Memory B cell (primary cell): ENCODE measurements at regions not wholly inside any gene's neighbourhood (a gene's known extent, or its start where the extent isn't known, plus 50 kb on each side); places are given as distances from the start of the nearest gene placed in this dataset.
"Not testable (repeated sequence)": the region's sequence is repeated elsewhere in the genome, so short reads cannot be mapped to it uniquely, and the experiment has no call there.

Experiments
- ATAC-seq: fragments of 150-1000 bp; cut with Tn5 transposase; 2 replicates; pipeline ENCODE4 v1.10.0; 2021; ENCODE audit warnings: low read depth, mild to moderate bottlenecking, moderate library complexity
- DNase-seq, 2 donors: peaks; one replicate each; pipeline ENCODE4 v3.0.0; 2022; ENCODE audit warnings: low spot score in 2 of 2
- H3K27ac Mint-ChIP-seq: one replicate; pipeline ENCODE4 v1.8.0; 2022; ENCODE audit warnings: mild to moderate bottlenecking, moderate library complexity, mixed read lengths
- H3K27me3 Mint-ChIP-seq: one replicate; pipeline ENCODE4 v1.8.0; 2022; ENCODE audit warnings: mixed read lengths
- H3K36me3 Mint-ChIP-seq: one replicate; pipeline ENCODE4 v1.8.0; 2022; ENCODE audit warnings: mild to moderate bottlenecking, mixed read lengths
- H3K4me1 Mint-ChIP-seq: one replicate; pipeline ENCODE4 v1.8.0; 2022; ENCODE audit warnings: mixed read lengths
- H3K4me3 Mint-ChIP-seq: one replicate; pipeline ENCODE4 v1.8.0; 2022; ENCODE audit warnings: mild to moderate bottlenecking, moderate library complexity, mixed read lengths
- H3K9me3 Mint-ChIP-seq: one replicate; pipeline ENCODE4 v1.8.0; 2022; ENCODE audit warnings: mixed read lengths

DNA sequence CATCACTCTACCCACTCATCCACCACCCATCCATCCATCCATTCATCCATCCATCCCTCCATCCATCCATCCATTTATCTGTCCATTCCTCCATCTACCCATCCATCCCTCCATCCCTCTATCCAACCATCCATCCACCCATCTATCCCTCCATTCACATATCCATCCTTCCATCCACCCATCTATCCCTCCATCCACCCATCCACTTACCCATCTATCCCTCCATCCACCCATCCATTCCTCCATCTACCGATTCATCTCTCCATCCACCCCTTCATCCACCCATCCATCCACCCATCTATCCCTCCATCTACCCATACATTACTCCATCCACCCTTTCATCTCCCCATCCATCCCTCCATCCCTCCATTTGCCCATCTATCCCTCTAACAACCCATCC is 239.6 kb upstream of the SHH start:
- Mint-ChIP-seq H3K4me1 (no peaks in the 10 kb centered on the region), H3K4me3 (no peak overlapping the region), H3K36me3 (no peaks in the 10 kb centered on the region), H3K27ac (no peak overlapping the region), H3K9me3 (peaks cover 6% of the 10 kb centered on the region), H3K27me3 (no peaks in the 10 kb centered on the region)
- no peak for DNase-seq
- no peak for ATAC-seq

DNA sequence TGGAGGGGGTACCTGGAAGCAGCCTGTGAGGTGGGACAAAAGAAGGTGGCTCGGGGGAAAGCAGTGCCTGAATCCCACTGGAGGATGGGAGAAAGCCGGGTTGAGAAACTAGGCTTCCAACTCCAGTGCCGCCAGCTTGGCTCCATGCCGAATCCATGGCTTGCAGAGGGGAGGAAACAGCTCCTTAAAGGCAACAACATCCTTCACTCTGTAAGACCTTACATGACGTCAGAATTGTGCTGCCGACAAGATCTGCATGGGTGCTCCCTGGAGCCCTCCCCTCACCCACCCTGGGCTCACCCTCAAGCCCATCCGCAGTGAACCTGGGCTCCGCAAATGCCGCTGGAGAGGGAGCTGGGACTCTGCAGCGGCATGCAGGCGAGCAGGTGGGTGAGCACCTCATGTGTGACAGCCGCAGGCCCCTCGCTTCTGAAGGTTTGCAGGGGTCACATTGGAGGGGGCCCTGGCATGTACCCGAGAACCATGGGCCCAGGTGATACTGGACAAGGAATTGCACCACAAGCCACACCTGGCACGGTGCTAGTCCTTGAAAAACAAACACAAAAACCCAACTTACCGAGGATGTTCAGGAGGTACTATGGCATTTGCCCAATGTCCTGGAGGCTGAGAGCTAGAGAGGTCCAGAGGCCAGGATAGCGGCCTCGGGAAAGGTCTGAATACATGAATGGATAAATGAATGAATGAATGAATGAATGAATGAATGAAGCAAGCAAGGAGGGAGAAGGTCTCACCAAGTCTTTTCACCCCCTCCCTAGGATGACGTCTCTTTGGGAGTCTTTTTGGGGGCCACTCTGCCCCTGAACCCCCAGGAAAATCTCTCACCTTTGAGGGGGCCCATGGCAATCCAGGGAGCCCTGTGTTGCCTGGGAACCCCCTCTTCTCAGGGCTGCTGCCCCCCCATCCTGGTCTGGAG is 238.6 kb upstream of the SHH start:
- Mint-ChIP-seq H3K27ac (no peak overlapping the region), H3K36me3 (no peaks in the 10 kb centered on the region), H3K9me3 (peaks cover 6% of the 10 kb centered on the region), H3K27me3 (no peaks in the 10 kb centered on the region), H3K4me3 (no peak overlapping the region), H3K4me1 (no peaks in the 10 kb centered on the region)
- ATAC-seq = no peak
- no peak for DNase-seq

DNA sequence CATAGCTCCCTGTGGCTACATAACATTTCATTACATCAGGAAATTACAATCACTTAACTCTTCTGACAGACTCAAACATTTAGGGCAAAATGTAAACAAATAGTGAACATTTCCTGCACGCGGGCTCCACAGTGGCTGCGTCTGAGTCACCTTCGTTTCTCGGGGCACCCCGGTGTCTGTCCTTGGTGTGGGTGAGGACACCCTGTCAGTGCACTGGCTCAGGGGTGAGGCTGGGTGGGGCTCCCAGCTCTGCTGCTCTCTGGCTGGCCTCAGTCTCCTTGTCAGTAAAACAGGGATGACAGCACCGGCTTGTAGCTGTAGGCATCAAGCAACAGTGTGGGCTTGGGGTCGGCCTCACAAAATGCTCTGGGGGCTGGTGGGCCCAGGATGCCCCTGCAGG is 237.1 kb upstream of the SHH start:
- Mint-ChIP-seq H3K27ac (no peak overlapping the region), H3K27me3 (no peaks in the 10 kb centered on the region), H3K4me3 (no peak overlapping the region), H3K4me1 (no peaks in the 10 kb centered on the region), H3K36me3 (no peaks in the 10 kb centered on the region), H3K9me3 (peaks cover 6% of the 10 kb centered on the region)
- no peak for DNase-seq
- no peak for ATAC-seq

DNA sequence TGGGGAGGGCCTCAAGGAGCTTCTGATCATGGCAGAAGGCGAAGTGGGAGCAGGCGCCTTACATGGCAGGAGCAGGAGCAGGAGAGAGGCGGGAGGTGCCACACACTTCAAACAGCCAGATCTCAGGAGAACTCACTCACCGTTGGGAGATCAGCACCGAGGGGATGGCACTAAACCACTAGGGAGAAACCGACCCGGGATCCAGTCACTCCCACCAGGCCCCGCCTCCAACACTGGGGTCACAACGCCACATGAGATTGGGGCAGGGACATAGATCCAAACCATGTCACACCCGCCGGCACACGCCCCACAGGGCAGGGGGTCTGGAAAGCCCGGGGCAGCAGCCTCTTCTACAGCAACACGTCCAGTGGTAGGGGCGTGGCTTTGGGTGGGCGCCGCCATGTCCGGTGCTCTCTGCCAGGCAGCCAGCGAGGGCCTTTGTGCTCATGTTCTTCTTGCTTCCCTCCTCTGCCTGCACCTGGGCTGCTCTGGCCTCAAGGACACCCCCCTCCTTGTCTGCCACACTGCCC is 233.8 kb upstream of the SHH start:
- H3K27ac Mint-ChIP-seq = no peak overlapping the region
- no peaks in the 10 kb centered on the region for H3K27me3 Mint-ChIP-seq
- ATAC-seq (no peak), DNase-seq (no peak)
- H3K4me3 Mint-ChIP-seq = no peak overlapping the region
- H3K9me3 Mint-ChIP-seq = peaks cover 2% of the 10 kb centered on the region
- no peaks in the 10 kb centered on the region for H3K36me3 Mint-ChIP-seq
- no peaks in the 10 kb centered on the region for H3K4me1 Mint-ChIP-seq

DNA sequence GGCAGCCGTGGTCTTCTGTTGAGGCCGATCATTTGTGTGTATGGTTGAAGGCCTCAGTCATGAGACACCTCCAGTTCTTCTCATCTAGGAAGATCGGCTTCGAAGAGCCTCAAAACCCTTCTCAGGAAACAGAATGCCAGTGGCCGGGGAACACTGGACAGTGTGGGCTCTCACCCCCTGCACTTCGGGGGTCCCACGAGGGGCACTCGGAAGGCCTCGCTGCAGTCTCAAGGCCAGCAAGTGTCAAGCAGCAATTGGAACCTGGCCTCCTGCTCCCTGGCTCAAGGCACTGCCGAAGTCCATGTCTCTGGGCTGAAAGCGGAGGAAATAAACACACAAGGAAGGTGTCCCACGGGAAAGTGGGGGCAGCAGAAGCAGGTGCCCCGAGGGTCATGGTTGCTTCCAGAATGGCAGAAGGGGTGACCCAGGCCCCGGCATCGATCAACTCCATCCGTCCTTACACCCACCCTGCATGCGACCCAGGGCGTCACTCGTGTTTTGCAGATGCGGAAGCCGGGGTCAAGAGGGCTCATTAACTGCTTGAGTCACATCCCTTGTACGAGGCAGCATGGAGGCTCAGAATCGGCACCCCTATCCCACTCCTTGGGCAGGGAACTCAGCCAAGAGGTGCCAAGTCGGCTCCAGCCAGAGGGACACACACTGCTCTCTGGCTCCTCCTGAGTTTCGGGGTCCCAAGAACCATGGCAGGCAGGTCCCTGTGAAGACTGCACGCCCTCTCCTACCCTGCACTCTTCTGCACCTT is 231.3 kb upstream of the SHH start:
- Mint-ChIP-seq H3K4me1 (no peaks in the 10 kb centered on the region), H3K27ac (no peak overlapping the region), H3K36me3 (no peaks in the 10 kb centered on the region), H3K27me3 (peaks cover 4% of the 10 kb centered on the region), H3K9me3 (peaks cover 2% of the 10 kb centered on the region), H3K4me3 (no peak overlapping the region)
- ATAC-seq (no peak), DNase-seq (no peak)

DNA sequence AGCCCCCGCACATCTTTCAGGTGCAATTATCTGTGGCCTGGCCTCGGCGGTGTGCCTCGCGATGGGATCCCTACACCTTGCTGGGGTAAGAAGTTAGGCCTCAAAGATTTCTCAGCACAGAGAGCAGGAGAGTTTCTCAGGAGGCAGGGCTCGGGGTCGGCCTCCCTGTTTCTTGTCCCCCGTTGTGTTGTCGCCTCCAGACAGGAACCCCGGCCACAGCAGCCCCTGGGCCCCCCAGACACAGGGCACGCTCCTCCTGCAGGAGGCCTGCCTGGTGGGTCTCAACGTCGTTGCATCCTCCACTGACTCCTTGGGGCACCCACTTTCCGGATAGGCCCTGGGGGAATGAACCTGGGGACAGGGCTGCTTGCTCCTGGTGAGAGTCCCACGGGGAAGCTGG is 229.1 kb upstream of the SHH start:
- ATAC-seq (no peak), DNase-seq (no peak)
- Mint-ChIP-seq H3K4me3 (no peak overlapping the region), H3K27me3 (peaks cover 4% of the 10 kb centered on the region), H3K27ac (no peak overlapping the region), H3K4me1 (no peaks in the 10 kb centered on the region), H3K36me3 (no peaks in the 10 kb centered on the region), H3K9me3 (no peaks in the 10 kb centered on the region)

DNA sequence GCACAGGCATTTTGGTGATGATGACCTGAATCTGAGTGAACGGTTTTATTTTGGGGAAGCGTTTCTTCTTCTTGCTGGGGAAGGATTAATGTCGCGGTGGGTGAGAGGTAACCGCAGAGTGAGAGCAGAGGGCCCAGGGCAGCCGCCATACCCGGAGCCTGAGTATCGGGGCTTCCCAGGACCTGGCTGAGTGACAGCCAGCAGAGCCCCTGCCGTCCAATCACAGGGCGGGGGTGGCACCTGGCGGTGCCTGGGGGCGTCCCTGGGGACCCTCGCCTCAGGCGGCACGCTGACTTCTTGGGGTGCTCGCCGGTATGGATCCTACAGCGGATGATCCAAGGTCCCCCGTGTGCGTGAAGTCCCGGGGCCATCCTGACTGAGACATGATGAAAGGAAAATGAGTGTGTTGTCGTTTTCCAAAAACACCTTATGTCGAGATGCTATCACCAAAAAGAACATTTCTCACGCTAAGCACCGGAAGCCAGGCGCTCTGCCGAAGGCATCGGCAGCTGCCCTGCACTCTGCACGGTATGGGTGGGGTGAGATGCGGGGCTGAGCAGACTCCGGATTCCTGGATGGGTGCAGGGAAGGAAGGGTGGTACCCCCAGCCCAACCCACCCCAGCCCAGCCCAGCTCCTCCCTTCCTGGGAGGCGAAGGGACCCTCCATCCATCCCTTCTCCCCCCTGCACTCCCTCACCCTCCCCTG is 227.9 kb upstream of the SHH start:
- Mint-ChIP-seq H3K27ac (no peak overlapping the region), H3K4me1 (no peaks in the 10 kb centered on the region), H3K9me3 (no peaks in the 10 kb centered on the region), H3K36me3 (no peaks in the 10 kb centered on the region), H3K27me3 (peaks cover 4% of the 10 kb centered on the region), H3K4me3 (no peak overlapping the region)
- DNase-seq = no peak
- no peak for ATAC-seq

DNA sequence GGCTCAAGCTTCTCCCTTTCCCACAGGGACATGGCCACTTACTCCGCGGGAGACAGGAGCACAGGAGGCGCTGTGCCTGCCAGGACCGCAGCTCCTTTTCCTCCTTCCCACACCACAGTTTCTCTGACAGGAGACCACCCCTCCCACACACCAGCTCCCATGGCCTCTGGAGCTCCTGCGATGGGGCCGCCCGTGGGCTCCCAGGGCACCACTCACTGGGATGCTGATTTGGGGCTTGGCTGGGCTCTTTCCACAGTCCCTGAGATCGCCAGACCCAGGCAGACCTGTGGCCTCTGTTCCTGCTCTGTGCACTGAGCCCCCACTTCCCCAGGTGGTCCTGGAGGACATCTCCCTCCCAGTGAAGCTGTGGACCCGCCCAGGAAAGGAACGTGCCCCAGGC is 226.9 kb upstream of the SHH start:
- ATAC-seq (no peak), DNase-seq (no peak)
- Mint-ChIP-seq H3K4me3 (no peak overlapping the region), H3K27me3 (peaks cover 4% of the 10 kb centered on the region), H3K4me1 (peaks cover 4% of the 10 kb centered on the region), H3K9me3 (no peaks in the 10 kb centered on the region), H3K27ac (no peak overlapping the region), H3K36me3 (no peaks in the 10 kb centered on the region)

DNA sequence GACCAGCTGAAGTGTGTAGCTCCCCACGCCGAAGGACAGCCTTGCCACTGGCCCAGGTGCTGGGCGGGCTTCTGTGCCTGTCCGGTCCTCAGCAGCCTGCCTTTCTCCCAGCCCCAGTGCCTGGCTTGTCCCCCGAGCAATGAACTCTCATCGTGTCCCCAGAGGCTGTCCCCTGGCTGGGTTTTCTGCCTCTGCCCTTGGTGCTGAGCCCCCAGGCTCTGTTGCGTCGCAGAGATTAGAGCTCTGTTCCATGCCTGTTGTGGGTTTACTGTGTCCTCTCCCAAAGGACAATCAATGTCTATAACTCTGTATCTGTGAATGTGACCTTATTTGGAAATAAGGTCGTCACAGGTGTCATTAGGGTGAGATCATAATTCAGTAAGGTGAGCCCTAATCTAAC is 226.1 kb upstream of the SHH start:
- Mint-ChIP-seq H3K27ac (no peak overlapping the region), H3K36me3 (no peaks in the 10 kb centered on the region)

DNA sequence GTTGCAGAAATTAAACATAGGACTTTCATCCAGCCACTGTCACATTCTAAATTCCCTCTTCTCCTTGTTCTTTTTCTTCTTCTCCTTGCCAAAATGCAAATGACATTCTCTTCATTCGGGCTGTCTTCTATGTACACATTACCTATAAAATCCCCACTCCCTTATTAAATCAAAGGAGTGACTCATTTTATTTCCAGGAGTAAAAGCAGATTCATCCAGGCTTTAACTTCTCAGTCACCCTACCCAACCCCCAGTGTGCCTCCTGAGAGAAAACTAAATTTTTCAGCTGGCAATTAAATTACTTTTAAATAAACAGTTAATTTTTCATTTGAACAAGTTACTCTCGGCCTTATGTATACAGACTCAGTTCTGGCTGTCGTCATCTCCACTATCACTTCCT is 223.9 kb upstream of the SHH start:
- Mint-ChIP-seq H3K4me3 (no peak overlapping the region), H3K9me3 (peaks cover 2% of the 10 kb centered on the region), H3K4me1 (peaks cover 4% of the 10 kb centered on the region), H3K36me3 (peaks cover 1% of the 10 kb centered on the region), H3K27me3 (peaks cover 6% of the 10 kb centered on the region), H3K27ac (no peak overlapping the region)
- ATAC-seq (no peak), DNase-seq (no peak)

More for the DNA sequence above, 226.1 kb upstream of the SHH start:
- no peak for ATAC-seq
- Mint-ChIP-seq H3K27me3 (peaks cover 4% of the 10 kb centered on the region), H3K4me1 (peaks cover 4% of the 10 kb centered on the region), H3K9me3 (no peaks in the 10 kb centered on the region), H3K4me3 (no peak overlapping the region)
- no peak for DNase-seq

DNA sequence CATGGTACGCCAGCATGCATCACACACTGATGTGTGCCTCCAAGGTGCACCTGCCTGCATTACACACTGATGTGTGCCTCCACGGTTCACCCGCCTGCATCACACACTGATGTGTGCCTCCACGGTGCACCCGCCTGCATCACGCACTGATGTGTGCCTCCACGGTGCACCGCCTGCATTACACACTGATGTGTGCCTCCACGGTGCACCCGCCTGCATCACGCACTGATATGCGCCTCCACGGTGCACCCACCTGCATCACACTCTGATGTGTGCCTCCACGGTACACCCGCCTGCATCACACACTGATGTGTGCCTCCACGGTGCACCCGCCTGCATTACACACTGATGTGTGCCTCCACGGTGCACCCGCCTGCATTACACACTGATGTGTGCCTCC is 223.1 kb upstream of the SHH start:
- H3K4me3 Mint-ChIP-seq, H3K27ac Mint-ChIP-seq, DNase-seq, ATAC-seq, H3K27me3 Mint-ChIP-seq, H3K4me1 Mint-ChIP-seq, H3K9me3 Mint-ChIP-seq, H3K36me3 Mint-ChIP-seq: not testable (repeated sequence)

DNA sequence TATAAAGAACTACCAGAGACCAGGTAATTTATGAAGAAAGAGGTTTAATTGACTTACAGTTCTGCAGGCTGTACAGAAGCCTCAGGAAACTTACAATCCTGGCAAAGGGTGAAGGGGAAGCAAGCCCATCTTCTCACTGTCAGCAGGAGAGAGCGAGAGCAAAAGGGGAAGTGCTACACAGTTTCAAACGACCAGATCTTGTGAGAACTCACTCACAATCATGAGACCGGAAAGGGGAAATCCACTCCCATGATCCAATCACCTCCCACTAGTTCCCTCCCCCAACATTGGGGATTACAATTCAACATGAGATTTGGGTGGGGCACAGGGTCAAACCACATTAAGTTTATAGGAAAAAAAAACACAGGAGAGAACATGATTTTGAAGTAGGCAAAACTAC is 222.1 kb upstream of the SHH start:
- peaks cover 4% of the 10 kb centered on the region for H3K27me3 Mint-ChIP-seq
- peak; percentile 79 for ATAC-seq

DNA sequence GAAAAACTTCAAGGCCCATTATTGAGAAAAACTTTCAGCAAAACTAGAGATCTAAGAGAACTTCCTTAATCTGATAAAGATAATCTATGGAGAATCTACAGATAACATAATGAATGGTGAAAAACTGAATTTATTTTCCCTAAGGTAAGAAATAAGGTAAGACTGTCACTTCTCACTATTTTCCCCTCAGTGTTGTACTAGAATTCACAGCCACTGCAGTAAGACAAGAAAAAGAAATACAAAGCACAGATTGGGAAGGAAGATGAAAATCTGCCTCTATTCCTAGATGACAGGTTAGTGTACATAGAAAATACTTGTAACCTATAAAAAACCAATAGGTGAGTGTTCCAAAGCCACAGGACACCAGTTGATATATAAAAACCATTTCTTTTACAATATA is 220.7 kb upstream of the SHH start:
- Mint-ChIP-seq H3K27ac (no peak overlapping the region), H3K4me1 (peaks cover 4% of the 10 kb centered on the region), H3K36me3 (peaks cover 1% of the 10 kb centered on the region), H3K4me3 (peak overlapping the region; percentile 21), H3K9me3 (peaks cover 2% of the 10 kb centered on the region), H3K27me3 (peaks cover 4% of the 10 kb centered on the region)
- ATAC-seq (no peak), DNase-seq (no peak)

More for the DNA sequence above, 222.1 kb upstream of the SHH start:
- Mint-ChIP-seq H3K36me3 (peaks cover 1% of the 10 kb centered on the region), H3K9me3 (peaks cover 2% of the 10 kb centered on the region), H3K4me3 (peak overlapping the region; percentile 77), H3K27ac (peak overlapping the region; percentile 73), H3K4me1 (peaks cover 4% of the 10 kb centered on the region)
- no peak for DNase-seq
